HG03095 (cell line): ENCODE measurements at regions not wholly inside any gene's neighbourhood (a gene's known extent, or its start where the extent isn't known, plus 50 kb on each side); places are given as distances from the start of the nearest gene placed in this dataset.
"Not testable (repeated sequence)": the region's sequence is repeated elsewhere in the genome, so short reads cannot be mapped to it uniquely, and the experiment has no call there.

Source experiments
- ATAC-seq: cut with Tn5 transposase; IDR thresholded peaks from one replicate; pipeline ENCODE4 v1.9.1; 2021; ENCODE audit warnings: moderate library complexity; ENCODE audit not compliant: unreplicated experiment

DNA sequence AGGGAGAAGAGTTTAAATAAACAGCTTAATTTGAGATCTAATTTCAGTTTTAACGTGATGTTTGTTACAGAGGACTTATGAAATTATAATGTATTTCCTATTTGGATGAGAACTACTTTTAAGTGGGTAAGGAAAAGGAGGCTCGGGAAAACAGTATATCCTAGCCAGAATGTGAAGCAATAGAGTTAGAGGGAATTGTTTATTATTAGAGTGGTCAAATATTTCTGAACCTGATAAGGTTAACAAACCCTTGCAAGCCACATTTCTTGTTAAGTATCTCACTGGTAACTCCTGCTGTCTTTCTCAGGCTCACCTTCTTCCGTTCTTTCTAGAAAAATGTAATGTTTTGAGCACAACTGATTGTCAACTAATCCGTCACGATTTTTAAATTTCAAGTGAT lies 335.1 kb upstream of the MBL2 start:
- ATAC-seq: no peak

- no peak for ATAC-seq
Observed at GRCh38 chr10:53102424-53102823, 329.8 kb upstream of the MBL2 start.

DNA sequence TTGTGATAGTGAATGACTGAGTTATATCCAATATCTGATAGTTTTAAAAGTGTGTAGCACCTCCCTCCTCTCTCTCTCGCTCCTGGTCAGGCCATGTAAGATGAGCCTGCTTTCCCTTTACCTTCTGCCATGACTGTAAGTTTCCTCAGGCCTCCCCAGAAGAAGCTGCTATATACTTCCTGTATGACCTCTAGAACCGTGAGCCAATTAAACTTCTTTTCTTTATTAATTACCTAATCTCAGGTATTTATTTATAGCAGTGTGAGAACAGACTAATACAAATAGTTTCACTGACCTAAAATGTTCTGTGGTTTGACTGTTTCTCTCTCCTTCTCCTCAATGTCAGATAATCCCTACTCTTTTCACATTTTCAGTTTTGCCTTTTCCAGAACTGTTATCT lies 321.3 kb upstream of the MBL2 start:
- ATAC-seq: no peak

- no peak for ATAC-seq
Observed at GRCh38 chr10:53091574-53091973, 319.0 kb upstream of the MBL2 start.

DNA sequence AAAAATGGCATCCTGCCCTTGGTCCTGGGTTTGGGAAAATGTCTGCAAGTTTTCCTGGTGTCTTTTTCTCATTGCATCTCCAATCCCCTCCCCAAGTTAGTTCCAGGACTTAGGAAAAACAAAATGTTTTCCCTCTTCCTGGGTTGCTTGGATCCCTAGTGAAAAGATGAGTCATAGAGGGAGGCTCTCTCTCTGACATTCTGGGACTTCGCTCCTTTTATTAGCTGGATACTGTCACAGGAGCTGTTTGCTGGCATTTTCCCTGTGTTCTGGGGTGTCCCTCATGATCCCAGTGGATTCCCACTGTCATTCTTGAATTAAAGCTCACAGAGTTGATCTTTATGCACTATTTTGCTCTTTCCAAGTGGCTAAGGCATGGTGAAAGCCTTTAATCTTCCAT lies 316.4 kb upstream of the MBL2 start:
- ATAC-seq: no peak

- no peak for ATAC-seq
Observed at GRCh38 chr10:53079283-53079682, 306.7 kb upstream of the MBL2 start.

DNA sequence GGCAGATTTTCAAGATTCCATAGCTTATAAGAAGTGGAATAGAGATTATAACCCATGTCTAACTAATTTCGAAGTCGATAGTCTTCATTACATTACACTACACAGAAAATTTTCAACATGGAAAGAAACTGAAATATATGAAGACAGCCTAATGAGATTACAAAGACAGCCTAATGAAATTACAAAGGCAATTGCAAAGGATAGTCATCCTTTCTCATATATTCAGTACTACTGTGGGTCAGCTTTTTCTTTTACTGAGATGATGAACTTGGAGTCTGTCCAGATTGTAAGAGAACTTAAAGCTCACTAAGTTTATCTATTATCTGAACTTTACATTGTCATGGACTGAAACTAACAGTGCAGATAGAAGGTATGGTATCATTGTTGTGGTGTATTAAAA lies 304.4 kb upstream of the MBL2 start:
- no peak for ATAC-seq

- no peak for ATAC-seq
Observed at GRCh38 chr10:53075469-53075868, 302.9 kb upstream of the MBL2 start.

GRCh38 chr10:53072144-53072543 lies 299.6 kb upstream of the MBL2 start:
- ATAC-seq: no peak

DNA sequence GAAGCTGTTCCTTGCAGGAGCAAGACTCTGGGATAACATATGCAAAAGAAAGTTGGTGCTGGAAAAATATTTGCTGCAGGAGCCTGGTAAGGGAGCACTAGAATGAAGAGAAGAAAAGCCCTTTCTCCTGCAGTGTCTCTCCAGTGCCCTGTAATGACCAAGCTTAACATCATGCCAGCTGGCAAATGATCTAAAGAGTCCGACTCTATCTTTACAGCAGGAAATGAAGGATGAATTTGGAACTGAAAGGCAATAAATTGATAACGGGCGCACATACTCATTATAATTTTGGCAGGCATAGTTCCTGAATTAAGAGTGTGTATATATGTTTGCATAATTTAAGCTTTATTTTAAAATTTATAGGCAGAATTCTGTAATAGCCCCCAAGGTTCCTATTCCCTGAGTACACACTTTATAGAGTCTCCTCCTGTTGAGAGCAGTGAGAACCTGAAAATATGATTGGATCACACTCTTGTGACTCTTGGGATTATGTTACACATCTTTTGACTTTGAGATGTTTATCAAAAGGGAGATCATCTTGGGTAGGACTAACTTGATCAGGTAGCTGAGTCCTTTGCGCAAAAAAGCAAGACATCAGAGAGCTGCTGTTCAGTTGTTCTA lies 299.0 kb upstream of the MBL2 start:
- ATAC-seq: no peak

- no peak for ATAC-seq
Observed at GRCh38 chr10:53069013-53069412, 296.4 kb upstream of the MBL2 start.

DNA sequence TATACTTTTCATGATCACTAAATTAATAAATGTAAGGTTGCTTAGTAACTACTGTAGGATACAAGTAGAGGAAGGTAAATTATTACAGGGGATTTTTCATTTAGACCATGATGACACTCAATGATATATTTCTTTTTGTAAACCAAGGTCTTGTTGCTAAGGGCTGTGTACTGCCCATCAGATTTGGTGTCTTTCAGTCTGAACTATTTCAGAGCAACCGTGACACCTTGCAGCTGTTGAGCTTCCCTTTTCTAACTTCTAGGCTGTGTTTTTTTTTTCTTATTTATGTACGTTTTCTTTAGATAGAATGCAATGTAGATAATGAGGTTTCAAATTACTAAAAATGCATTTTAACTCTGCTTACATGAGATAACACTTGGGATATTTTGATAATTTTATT lies 292.0 kb upstream of the MBL2 start:
- no peak for ATAC-seq

- no peak for ATAC-seq
Observed at GRCh38 chr10:53063805-53064204, 291.2 kb upstream of the MBL2 start.

GRCh38 chr10:53052521-53053164 lies 280.1 kb upstream of the MBL2 start:
- no peak for ATAC-seq

GRCh38 chr10:53045315-53045714 lies 272.7 kb upstream of the MBL2 start:
- no peak for ATAC-seq

- not testable (repeated sequence) for ATAC-seq
Observed at GRCh38 chr10:53035823-53036222, 263.2 kb upstream of the MBL2 start.

- no peak for ATAC-seq
Observed at GRCh38 chr10:53033396-53033795, 260.8 kb upstream of the MBL2 start.

- ATAC-seq: peak; percentile 68
Observed at GRCh38 chr10:53029872-53030849, 257.6 kb upstream of the MBL2 start.

- no peak for ATAC-seq
Observed at GRCh38 chr10:53029449-53029848, 256.9 kb upstream of the MBL2 start.

GRCh38 chr10:53025765-53026164 lies 253.2 kb upstream of the MBL2 start:
- ATAC-seq: not testable (repeated sequence)

DNA sequence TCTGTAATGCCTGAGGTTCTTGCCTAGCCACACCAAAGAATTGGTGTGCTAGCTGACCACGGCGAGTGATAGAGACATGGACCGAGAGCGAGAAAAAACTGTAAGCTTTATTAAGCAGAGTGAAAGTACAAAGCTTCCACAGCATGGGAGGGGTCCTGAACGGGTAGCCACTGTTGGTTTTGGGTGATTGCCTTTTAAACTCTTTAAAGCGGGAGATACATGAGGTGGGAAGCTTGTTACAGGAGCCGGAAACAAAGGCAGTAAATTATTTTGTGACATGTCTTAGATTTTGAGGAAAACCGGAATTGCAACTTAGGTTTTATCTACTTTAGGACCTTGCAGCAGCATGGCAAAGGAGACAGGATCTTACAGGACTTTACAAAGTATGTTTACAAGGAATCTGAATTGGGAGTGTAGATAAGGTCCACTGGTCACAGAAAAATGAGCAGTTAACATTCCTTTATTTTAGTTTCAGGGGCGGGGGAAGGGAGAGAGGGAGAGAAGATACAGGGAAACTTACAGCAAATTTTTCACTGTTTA lies 252.7 kb upstream of the MBL2 start:
- no peak for ATAC-seq

GRCh38 chr10:53023411-53023810 lies 250.8 kb upstream of the MBL2 start:
- no peak for ATAC-seq
